H1 (cell line): ENCODE measurements at regions not wholly inside any gene's neighbourhood (a gene's known extent, or its start where the extent isn't known, plus 50 kb on each side); places are given as distances from the start of the nearest gene placed in this dataset.

ENCODE experiments used
- CTCF ChIA-PET: fragments of 300-600 bp; sonication (Branson Sonifier 250); formaldehyde crosslinking; loops from one replicate; lab custom pipeline; 2021; ENCODE audit not compliant: partially characterized antibody; lab: Charles Lee
- POLR2A ChIA-PET: fragments of 300-600 bp; sonication (Branson Sonifier 250); formaldehyde crosslinking; loops from one replicate; lab custom pipeline; 2021; ENCODE audit warnings: inconsistent platforms; ENCODE audit not compliant: partially characterized antibody; lab: Charles Lee
- DNase-seq, 2 experiments: peaks; one replicate each; pipeline versions ENCODE4 v3.0.0 to v3.0.0-alpha.2; 2010 to 2022; ENCODE audit warnings: low spot score in 2 of 2, low read depth in 1 of 2, mixed read lengths in 1 of 2
- FAIRE-seq: peaks from 2 replicates; lab custom pipeline; 2011; peaks lifted over from hg19 to GRCh38; lab: Jason Lieb, UNC
- H2AFZ ChIP-seq: 2 replicates; pipeline ENCODE4 v1.8.1; 2012; ENCODE audit warnings: low read length, inconsistent platforms
- H2AK5ac ChIP-seq: 2 replicates; pipeline ENCODE4 v1.6.1; 2013; ENCODE audit warnings: low read depth, low read length
- H2BK120ac ChIP-seq: replicated peaks from 2 replicates; pipeline ENCODE3; 2013; ENCODE audit warnings: low read depth, low read length, inconsistent platforms
- H2BK12ac ChIP-seq: 2 replicates; pipeline ENCODE4 v1.6.1; 2013; ENCODE audit warnings: low read depth, low read length
- H2BK15ac ChIP-seq: 2 replicates; pipeline ENCODE4 v1.6.1; 2013; ENCODE audit warnings: low read length
- H2BK20ac ChIP-seq: 2 replicates; pipeline ENCODE4 v1.6.1; 2013; ENCODE audit warnings: low read length
- H2BK5ac ChIP-seq: 2 replicates; pipeline ENCODE4 v1.6.1; 2013; ENCODE audit warnings: low read depth, low read length
- H3K14ac ChIP-seq: 2 replicates; pipeline ENCODE4 v1.6.1; 2013; ENCODE audit warnings: inconsistent platforms; ENCODE audit not compliant: insufficient read length
- H3K18ac ChIP-seq: 2 replicates; pipeline ENCODE4 v1.6.1; 2013; ENCODE audit warnings: low read length; ENCODE audit errors: extremely low read depth
- H3K23ac ChIP-seq: 2 replicates; pipeline ENCODE4 v1.6.1; 2013; ENCODE audit warnings: inconsistent platforms; ENCODE audit not compliant: insufficient read length
- H3K23me2 ChIP-seq: 2 replicates; pipeline ENCODE4 v1.6.1; 2013; ENCODE audit warnings: low read depth, low read length
- H3K27ac ChIP-seq: 2 replicates; pipeline ENCODE4 v1.6.1; 2011; ENCODE audit warnings: low read depth, low read length, inconsistent platforms
- H3K27me3 ChIP-seq, 4 experiments: replicated peaks in 1 of 4; 1 replicate in 1 of 4; 2 replicates in 3 of 4; pipeline versions ENCODE4 v1.6.1 to v1.8.1; 2011 to 2013; ENCODE audit warnings: low read length in 3 of 4, mild to moderate bottlenecking in 3 of 4, inconsistent platforms in 2 of 4, mixed read lengths in 2 of 4, moderate library complexity in 1 of 4; ENCODE audit not compliant: control insufficient read depth in 3 of 4, insufficient read depth in 3 of 4; ENCODE audit errors: extremely low read depth in 1 of 4
- H3K36me3 ChIP-seq, 4 experiments: 2 replicates each; pipeline versions ENCODE4 v1.6.1 to v1.8.1; 2011 to 2013; ENCODE audit warnings: mild to moderate bottlenecking in 4 of 4, low read length in 3 of 4, moderate library complexity in 2 of 4, control low read depth in 1 of 4, inconsistent platforms in 1 of 4; ENCODE audit not compliant: insufficient read depth in 4 of 4, control insufficient read depth in 2 of 4
- H3K4ac ChIP-seq: replicated peaks from 2 replicates; pipeline ENCODE3; 2013; ENCODE audit warnings: low read length, low read depth, mixed read lengths, inconsistent platforms; ENCODE audit not compliant: insufficient read length
- H3K4me1 ChIP-seq, 4 experiments: replicated peaks in 1 of 4; 1 replicate in 1 of 4; 2 replicates in 3 of 4; pipeline versions ENCODE4 v1.6.1 to v1.8.1; 2011 to 2013; ENCODE audit warnings: low read length in 3 of 4, inconsistent platforms in 2 of 4, mixed read lengths in 1 of 4; ENCODE audit not compliant: insufficient read depth in 4 of 4, control insufficient read depth in 3 of 4
- H3K4me2 ChIP-seq, 2 experiments: 2 replicates each; pipeline versions ENCODE4 v1.6.1 to v1.8.1; 2011 to 2013; ENCODE audit warnings: low read depth in 2 of 2, low read length in 2 of 2, control low read depth in 1 of 2, inconsistent platforms in 1 of 2, mild to moderate bottlenecking in 1 of 2; ENCODE audit not compliant: insufficient read depth in 1 of 2
- H3K4me3 ChIP-seq, 4 experiments: fragments of 200-600, 300-600 bp in 1 of 4; sonication (generic), shearing (Covaris generic), sonication (Bioruptor Twin) in 1 of 4; 2 replicates each; pipeline versions ENCODE4 v1.5.1 to v1.8.1; 2011 to 2016; ENCODE audit warnings: low read length in 4 of 4, low read depth in 3 of 4, control low read depth in 2 of 4, inconsistent platforms in 2 of 4, mild to moderate bottlenecking in 2 of 4, mixed read lengths in 1 of 4, moderate library complexity in 1 of 4; ENCODE audit not compliant: insufficient read depth in 2 of 4; ENCODE audit errors: extremely low read depth in 1 of 4
- H3K56ac ChIP-seq: replicated peaks from 2 replicates; pipeline ENCODE3; 2013; ENCODE audit warnings: low read depth, mild to moderate bottlenecking, mixed read lengths, low read length, inconsistent platforms; ENCODE audit not compliant: insufficient read length
- H3K79me1 ChIP-seq: 2 replicates; pipeline ENCODE4 v1.6.1; 2013; ENCODE audit warnings: low read depth, low read length, control low read depth
- H3K79me2 ChIP-seq, 2 experiments: 2 replicates each; pipeline versions ENCODE4 v1.6.1 to v1.8.1; 2012 to 2013; ENCODE audit warnings: low read length in 2 of 2, mild to moderate bottlenecking in 2 of 2, inconsistent platforms in 1 of 2; ENCODE audit not compliant: insufficient read depth in 2 of 2, control insufficient read depth in 1 of 2
- H3K9ac ChIP-seq, 4 experiments: replicated peaks in 1 of 4; 1 replicate in 1 of 4; 2 replicates in 3 of 4; pipeline versions ENCODE4 v1.6.1 to v1.8.1; 2011 to 2013; ENCODE audit warnings: low read depth in 3 of 4, low read length in 3 of 4, control low read depth in 2 of 4, mild to moderate bottlenecking in 2 of 4, moderate library complexity in 2 of 4, inconsistent platforms in 1 of 4; ENCODE audit errors: extremely low read depth in 1 of 4
- H3K9me3 ChIP-seq, 2 experiments: 2 replicates each; pipeline versions ENCODE4 v1.6.1 to v1.8.1; 2012 to 2013; ENCODE audit warnings: mild to moderate bottlenecking in 2 of 2, moderate library complexity in 2 of 2, control low read depth in 1 of 2, inconsistent platforms in 1 of 2, low read depth in 1 of 2, low read length in 1 of 2, mixed read lengths in 1 of 2; ENCODE audit not compliant: insufficient read depth in 2 of 2
- H4K20me1 ChIP-seq, 2 experiments: replicated peaks in 1 of 2; 2 replicates each; pipeline versions ENCODE3 to v1.8.1; 2011 to 2013; ENCODE audit warnings: inconsistent platforms in 2 of 2, low read length in 2 of 2, mild to moderate bottlenecking in 1 of 2; ENCODE audit not compliant: insufficient read depth in 2 of 2, control insufficient read depth in 1 of 2
- H4K5ac ChIP-seq: 2 replicates; pipeline ENCODE4 v1.6.1; 2013; ENCODE audit warnings: low read length, low read depth, mixed read lengths, inconsistent platforms; ENCODE audit not compliant: insufficient read length
- H4K8ac ChIP-seq: 2 replicates; pipeline ENCODE4 v1.8.0; 2013; ENCODE audit warnings: mild to moderate bottlenecking, moderate library complexity, low read length, inconsistent platforms; ENCODE audit not compliant: insufficient read depth; ENCODE audit errors: extremely low read depth
- H4K91ac ChIP-seq: replicated peaks from 2 replicates; pipeline ENCODE3; 2013; ENCODE audit warnings: low read length, mixed read lengths, inconsistent platforms; ENCODE audit not compliant: insufficient read length
- CBX8 ChIP-seq: fragments of 300-800, 300-1000 bp; sonication (generic); IDR thresholded peaks from 2 replicates; pipeline ENCODE4 v1.7.1; 2016; ENCODE audit warnings: low read depth, low read length, borderline replicate concordance
- E2F6 ChIP-seq: IDR thresholded peaks from 2 replicates; pipeline ENCODE4 v1.6.1; 2012; ENCODE audit warnings: inconsistent platforms
- SP4 ChIP-seq: IDR thresholded peaks from 2 replicates; pipeline ENCODE4 v1.6.1; 2012; ENCODE audit warnings: low read length, inconsistent platforms
- WGBS, 2 experiments: shearing (Covaris generic) in 1 of 2; methylation state at CpG; one replicate each; pipeline versions ENCODE4 v1.1.6 to v1.1.7; 2013 to 2015; ENCODE audit warnings: low lambda C conversion rate in 2 of 2, mixed read lengths in 2 of 2, inconsistent platforms in 1 of 2, low coverage in 1 of 2, missing lambda C conversion rate in 1 of 2; ENCODE audit not compliant: insufficient replicate concordance in 2 of 2, insufficient coverage in 1 of 2, insufficient read length in 1 of 2; ENCODE audit errors: extremely low coverage in 1 of 2, missing lambda C conversion rate in 1 of 2; 5-methylcytosine and 5-hydroxymethylcytosine counted together

DNA sequence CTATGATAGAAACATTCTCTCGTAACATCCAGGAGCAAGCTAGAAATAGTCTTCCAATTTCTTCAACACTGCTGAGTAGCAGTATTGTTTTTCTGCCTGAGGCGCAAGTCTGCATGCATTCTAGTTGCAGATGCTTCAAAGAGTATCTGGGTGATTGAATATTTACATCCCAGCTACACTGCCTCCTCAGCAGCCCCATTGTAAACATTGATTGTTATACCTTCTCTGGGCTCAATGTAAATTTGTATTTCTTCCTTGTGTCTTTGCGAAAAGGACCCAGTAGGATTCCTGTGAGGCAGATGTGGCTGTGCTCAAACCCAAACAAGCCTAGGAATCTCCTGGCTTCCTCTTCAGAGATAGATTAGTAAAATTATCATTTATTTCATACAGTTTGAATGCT lies 320.7 kb downstream of the CDC14C start:
- Histone ChIP-seq H3K4ac (peak overlapping the region; percentile 34), H4K20me1 (no peaks in the 10 kb centered on the region), H3K18ac (no peak overlapping the region), H3K36me3 (no peaks in the 10 kb centered on the region), H2BK12ac (0 out of 2 replicates have a peak overlapping the region, but pooled peaks have one; percentile 35), H2BK120ac (peak overlapping the region; percentile 52), H2AFZ (no peak overlapping the region), H4K8ac (no peak overlapping the region), H3K4me2 (peak overlapping the region; percentile 46 to 57), H3K9me3 (no peaks in the 10 kb centered on the region; a peak in 1 of 4 replicates), H3K9ac (no peak overlapping the region), H3K14ac (no peak overlapping the region), H2BK20ac (peak overlapping the region; percentile 96; the same call in 1 of the 2 replicates), H3K27ac (peak overlapping the region; percentile 61; the same call in 1 of the 2 replicates), H4K91ac (peak overlapping the region; percentile 45), H4K5ac (no peak overlapping the region), H2BK15ac (no peak overlapping the region), H2BK5ac (peak overlapping the region; percentile 98; the same call in 1 of the 2 replicates), H3K27me3 (no peaks in the 10 kb centered on the region), H3K23me2 (no peaks in the 10 kb centered on the region), H3K23ac (no peak overlapping the region), H3K4me1 (peaks cover 0 to 23% (median 20%) of the 10 kb centered on the region in 4 experiments), H3K79me2 (no peaks in the 10 kb centered on the region), H2AK5ac (peak overlapping the region; percentile 84; the same call in 1 of the 2 replicates), H3K79me1 (no peaks in the 10 kb centered on the region), H3K4me3 (peak overlapping the region in 2 of 4 experiments; percentile 1 to 37; a peak in 2 of 8 replicates), H3K56ac (no peak overlapping the region)
- DNase-seq: no peak
- peak; percentile 7 for FAIRE-seq
- ChIA-PET CTCF (interaction anchor here (0.6 to 4.3 kb wide), 20 partner anchors 9 to 946 kb away, joined by 3 to 33 read pairs (median 4); no protein-coding TSS in a partner anchor), POLR2A (interaction anchor here (1.0 to 1.1 kb wide), 2 partner anchors 143 to 151 kb away, joined by 3 read pairs; no protein-coding TSS in a partner anchor)
- 13% methylated on average over 3 of the region's 3 CpGs; no CpG with 5 or more reads in 1 of the 2 experiments for WGBS, 2 experiments
- TF ChIP-seq SP4 (no peak), E2F6 (no peak), CBX8 (no peak)
